Ovary (tissue), 3 donors: ENCODE measurements at regions not wholly inside any gene's neighbourhood (a gene's known extent, or its start where the extent isn't known, plus 50 kb on each side); places are given as distances from the start of the nearest gene placed in this dataset.

Experiments used
- POLR2A ChIP-seq: fragments of 450-650 bp; IDR thresholded peaks from one replicate; pipeline ENCODE4 v1.6.1; 2017; ENCODE audit warnings: antibody characterized with exemption, mild to moderate bottlenecking, moderate library complexity
- TF ChIP-seq, protein P1 (sequence below), 3 donors: fragments of 450-650 bp in 2 of 3; fragments of 200-600 bp in 1 of 3; IDR thresholded peaks; one replicate each; pipeline versions ENCODE4 v1.5.1 to v1.8.0; 2016 to 2022; ENCODE audit warnings: antibody characterized with exemption in 3 of 3, mild to moderate bottlenecking in 1 of 3
- donor health status: DM: no; HTN: no; CAD: no.

DNA sequence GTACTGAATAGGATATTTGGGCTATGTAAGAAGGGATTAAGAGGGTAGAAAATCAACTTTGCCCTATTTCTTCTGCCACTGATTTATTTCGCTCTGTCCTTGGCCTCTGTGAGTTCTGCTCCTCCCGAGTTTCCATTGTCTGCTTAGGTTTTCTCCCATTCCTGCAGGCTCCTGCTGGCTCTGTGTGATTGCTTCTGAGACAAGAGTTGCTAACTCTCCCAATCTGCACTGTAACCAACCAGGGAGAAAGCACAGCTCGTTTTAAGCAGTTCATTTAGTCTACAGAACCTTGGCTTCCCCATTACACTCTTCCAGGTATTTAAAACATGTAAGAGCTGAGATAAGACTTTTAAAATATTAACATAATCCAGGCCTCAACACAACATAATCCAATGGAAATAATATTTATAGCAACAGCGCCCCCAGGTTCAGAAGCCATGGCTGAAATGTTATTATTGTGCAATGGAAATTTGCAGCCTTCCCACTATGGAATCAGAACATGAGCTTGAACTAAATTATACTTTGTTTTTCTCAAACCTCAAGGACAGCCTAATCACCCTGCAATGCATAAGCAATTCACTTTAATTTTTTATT, 203.5 kb downstream of the ERCC6L2 start:
- TF ChIP-seq POLR2A: no peak
- TF ChIP-seq, protein P1, sequence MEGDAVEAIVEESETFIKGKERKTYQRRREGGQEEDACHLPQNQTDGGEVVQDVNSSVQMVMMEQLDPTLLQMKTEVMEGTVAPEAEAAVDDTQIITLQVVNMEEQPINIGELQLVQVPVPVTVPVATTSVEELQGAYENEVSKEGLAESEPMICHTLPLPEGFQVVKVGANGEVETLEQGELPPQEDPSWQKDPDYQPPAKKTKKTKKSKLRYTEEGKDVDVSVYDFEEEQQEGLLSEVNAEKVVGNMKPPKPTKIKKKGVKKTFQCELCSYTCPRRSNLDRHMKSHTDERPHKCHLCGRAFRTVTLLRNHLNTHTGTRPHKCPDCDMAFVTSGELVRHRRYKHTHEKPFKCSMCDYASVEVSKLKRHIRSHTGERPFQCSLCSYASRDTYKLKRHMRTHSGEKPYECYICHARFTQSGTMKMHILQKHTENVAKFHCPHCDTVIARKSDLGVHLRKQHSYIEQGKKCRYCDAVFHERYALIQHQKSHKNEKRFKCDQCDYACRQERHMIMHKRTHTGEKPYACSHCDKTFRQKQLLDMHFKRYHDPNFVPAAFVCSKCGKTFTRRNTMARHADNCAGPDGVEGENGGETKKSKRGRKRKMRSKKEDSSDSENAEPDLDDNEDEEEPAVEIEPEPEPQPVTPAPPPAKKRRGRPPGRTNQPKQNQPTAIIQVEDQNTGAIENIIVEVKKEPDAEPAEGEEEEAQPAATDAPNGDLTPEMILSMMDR (IDR thresholded peaks at IDR 0.05): peak; percentile 32 to 60 (median 59)
